ENCODE measurements at regions not wholly inside any gene's neighbourhood (a gene's known extent, or its start where the extent isn't known, plus 50 kb on each side); places are given as distances from the start of the nearest gene placed in this dataset.

- TF ChIP-seq GATA1 (IDR thresholded peaks at IDR 0.05; ENCODE audit: low read depth, low read length) (no peak), POLR2A (IDR thresholded peaks at IDR 0.05; ENCODE audit: low read length) (no peak)
These were observed 1597.1 kb upstream of the GOT2 start for GRCh38 chr16:60331168-60331567.
